ENCODE measurements at regions not wholly inside any gene's neighbourhood (a gene's known extent, or its start where the extent isn't known, plus 50 kb on each side); places are given as distances from the start of the nearest gene placed in this dataset.

GRCh38 chr14:85401384-85401783 lies 128.6 kb upstream of the FLRT2 start:
- no peak for DNase-seq

- no peak for DNase-seq
These were observed 127.3 kb upstream of the FLRT2 start for GRCh38 chr14:85402569-85403162.

- DNase-seq, result no peak
These were observed 120.3 kb upstream of the FLRT2 start for GRCh38 chr14:85409481-85410210.

- no peak for DNase-seq
These were observed 117.2 kb upstream of the FLRT2 start for GRCh38 chr14:85412756-85413155.

- no peak for DNase-seq
These were observed 116.0 kb upstream of the FLRT2 start for GRCh38 chr14:85413836-85414526.

GRCh38 chr14:85415015-85415712 lies 114.8 kb upstream of the FLRT2 start:
- DNase-seq, result no peak

- no peak for DNase-seq
These were observed 113.2 kb upstream of the FLRT2 start for GRCh38 chr14:85416771-85417170.

GRCh38 chr14:85417396-85417795 lies 112.5 kb upstream of the FLRT2 start:
- no peak for DNase-seq

- no peak for DNase-seq
These were observed 111.2 kb upstream of the FLRT2 start for GRCh38 chr14:85418721-85419120.

- DNase-seq, result no peak
These were observed 109.7 kb upstream of the FLRT2 start for GRCh38 chr14:85420278-85420677.

GRCh38 chr14:85420707-85421106 lies 109.2 kb upstream of the FLRT2 start:
- DNase-seq, result no peak

- no peak for DNase-seq
These were observed 108.6 kb upstream of the FLRT2 start for GRCh38 chr14:85421186-85421877.

GRCh38 chr14:85423889-85424288 lies 106.1 kb upstream of the FLRT2 start:
- DNase-seq, result no peak

GRCh38 chr14:85425507-85425906 lies 104.4 kb upstream of the FLRT2 start:
- no peak for DNase-seq

GRCh38 chr14:85426068-85426935 lies 103.6 kb upstream of the FLRT2 start:
- no peak for DNase-seq

GRCh38 chr14:85428926-85429325 lies 101.0 kb upstream of the FLRT2 start:
- DNase-seq, result no peak

GRCh38 chr14:85437148-85437547 lies 92.8 kb upstream of the FLRT2 start:
- no peak for DNase-seq

GRCh38 chr14:85438001-85438400 lies 91.9 kb upstream of the FLRT2 start:
- no peak for DNase-seq

GRCh38 chr14:85438481-85438942 lies 91.4 kb upstream of the FLRT2 start:
- DNase-seq, result no peak

- no peak for DNase-seq
These were observed 90.1 kb upstream of the FLRT2 start for GRCh38 chr14:85439696-85440328.

GRCh38 chr14:85441909-85442643 lies 87.9 kb upstream of the FLRT2 start:
- DNase-seq, result no peak

All from NCI-H526 (cell line).